ENCODE measurements at regions not wholly inside any gene's neighbourhood (a gene's known extent, or its start where the extent isn't known, plus 50 kb on each side); places are given as distances from the start of the nearest gene placed in this dataset.

GRCh38 chr20:3316136-3316535, 77.1 kb upstream of the SLC4A11 start:
- TF ChIP-seq POLR2A (IDR thresholded peaks at IDR 0.05; ENCODE audit: low read depth) (no peak), CTCF (IDR thresholded peaks at IDR 0.05) (no peak), POLR2AphosphoS5 (IDR thresholded peaks at IDR 0.05) (no peak), EP300 (IDR thresholded peaks at IDR 0.05) (no peak)
